Hepatocyte (in vitro differentiated cells): ENCODE measurements at regions not wholly inside any gene's neighbourhood (a gene's known extent, or its start where the extent isn't known, plus 50 kb on each side); places are given as distances from the start of the nearest gene placed in this dataset.
A peak's percentile ranks its signal among the peaks of the same experiment; 100 is the strongest.

ENCODE experiments used
- DNase-seq: peaks from one replicate; pipeline ENCODE4 v3.0.0-alpha.2; 2016; ENCODE audit warnings: low spot score
- H2AFZ ChIP-seq: fragments of 200-600 bp; sonication (generic); 2 replicates; pipeline ENCODE4 v1.6.0; 2016; ENCODE audit warnings: antibody characterized with exemption, mild to moderate bottlenecking
- H3K27ac ChIP-seq: fragments of 200-600 bp; sonication (generic); 2 replicates; pipeline ENCODE4 v1.5.1; 2016; ENCODE audit warnings: mild to moderate bottlenecking
- H3K27me3 ChIP-seq: fragments of 200-600 bp; sonication (generic); 2 replicates; pipeline ENCODE4 v1.6.1; 2016
- H3K36me3 ChIP-seq: fragments of 200-600 bp; sonication (generic); replicated peaks from 2 replicates; pipeline ENCODE4 v1.5.1; 2016; ENCODE audit warnings: low read depth; ENCODE audit not compliant: insufficient read depth
- H3K4me1 ChIP-seq: fragments of 200-600 bp; sonication (generic); 2 replicates; pipeline ENCODE4 v1.5.1; 2016; ENCODE audit warnings: mild to moderate bottlenecking, moderate library complexity; ENCODE audit not compliant: insufficient read depth
- H3K4me2 ChIP-seq: fragments of 200-600 bp; sonication (generic); 2 replicates; pipeline ENCODE4 v1.6.0; 2016
- H3K4me3 ChIP-seq: fragments of 200-600 bp; sonication (generic); 2 replicates; pipeline ENCODE4 v1.5.1; 2016; ENCODE audit warnings: mild to moderate bottlenecking
- H3K79me2 ChIP-seq: fragments of 200-600 bp; sonication (generic); 2 replicates; pipeline ENCODE4 v1.6.0; 2017; ENCODE audit warnings: mild to moderate bottlenecking
- H3K9me2 ChIP-seq: fragments of 200-600 bp; sonication (generic); replicated peaks from 2 replicates; pipeline ENCODE4 v1.6.0; 2017; ENCODE audit warnings: mild to moderate bottlenecking; ENCODE audit not compliant: insufficient read depth
- H3K9me3 ChIP-seq: fragments of 200-600 bp; sonication (generic); 2 replicates; pipeline ENCODE4 v1.5.1; 2016; ENCODE audit warnings: low read depth, mild to moderate bottlenecking
- H4K20me1 ChIP-seq: fragments of 200-600 bp; sonication (generic); 2 replicates; pipeline ENCODE4 v1.6.0; 2016; ENCODE audit warnings: mild to moderate bottlenecking; ENCODE audit not compliant: insufficient read depth, poor library complexity, severe bottlenecking
- EZH2 ChIP-seq: fragments of 200-600 bp; sonication (generic); IDR thresholded peaks from 2 replicates; pipeline ENCODE4 v1.6.1; 2016; ENCODE audit warnings: antibody characterized with exemption, mild to moderate bottlenecking, borderline replicate concordance
- EZH2phosphoT487 ChIP-seq: fragments of 200-600 bp; sonication (generic); IDR thresholded peaks from one replicate; pipeline ENCODE4 v1.6.1; 2018; ENCODE audit warnings: antibody characterized with exemption, mild to moderate bottlenecking, low read depth, moderate library complexity; ENCODE audit not compliant: unreplicated experiment, severe bottlenecking
- WGBS: methylation state at CpG from one replicate; pipeline ENCODE4 v1.1.6; 2016; ENCODE audit warnings: low lambda C conversion rate; ENCODE audit errors: missing lambda C conversion rate; 5-methylcytosine and 5-hydroxymethylcytosine counted together
- TF ChIP-seq, protein P1 (sequence below): fragments of 200-600 bp; sonication (generic); IDR thresholded peaks from 2 replicates; pipeline ENCODE4 v1.5.1; 2016; ENCODE audit warnings: antibody characterized with exemption, mild to moderate bottlenecking; ENCODE audit not compliant: poor library complexity

DNA sequence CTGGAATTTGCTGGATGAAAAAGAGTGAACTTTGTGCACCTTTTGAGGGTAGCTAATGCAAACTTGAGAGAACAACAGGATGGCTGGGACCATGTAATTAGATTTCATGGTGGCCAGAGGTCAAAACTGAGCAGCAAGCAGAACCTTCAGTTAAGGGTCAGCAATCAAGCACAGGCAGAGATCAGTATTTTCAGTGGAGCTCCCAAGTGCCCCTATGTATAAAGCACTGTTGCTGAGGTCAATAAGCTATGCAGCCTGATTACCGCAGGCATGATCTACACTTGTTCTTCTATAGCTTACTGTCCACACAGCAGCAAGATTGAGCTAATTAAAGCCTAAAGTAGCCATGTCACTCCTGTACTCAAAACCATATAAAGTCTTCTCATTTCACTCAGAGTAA is 62.1 kb upstream of the TMC1 start:
- Histone ChIP-seq H3K79me2 (no peaks in the 10 kb centered on the region), H3K4me2 (no peak overlapping the region), H3K36me3 (no peaks in the 10 kb centered on the region), H3K4me3 (no peak overlapping the region), H3K27ac (peak overlapping the region; percentile 79), H3K27me3 (no peaks in the 10 kb centered on the region), H3K9me3 (no peaks in the 10 kb centered on the region), H4K20me1 (no peaks in the 10 kb centered on the region), H3K4me1 (peaks cover 26% of the 10 kb centered on the region), H2AFZ (no peak overlapping the region), H3K9me2 (no peaks in the 10 kb centered on the region)
- WGBS = 94% methylated on average over 1 of the region's 1 CpG
- TF ChIP-seq EZH2 = no peak
- no peak for TF ChIP-seq EZH2phosphoT487
- TF ChIP-seq, protein P1, sequence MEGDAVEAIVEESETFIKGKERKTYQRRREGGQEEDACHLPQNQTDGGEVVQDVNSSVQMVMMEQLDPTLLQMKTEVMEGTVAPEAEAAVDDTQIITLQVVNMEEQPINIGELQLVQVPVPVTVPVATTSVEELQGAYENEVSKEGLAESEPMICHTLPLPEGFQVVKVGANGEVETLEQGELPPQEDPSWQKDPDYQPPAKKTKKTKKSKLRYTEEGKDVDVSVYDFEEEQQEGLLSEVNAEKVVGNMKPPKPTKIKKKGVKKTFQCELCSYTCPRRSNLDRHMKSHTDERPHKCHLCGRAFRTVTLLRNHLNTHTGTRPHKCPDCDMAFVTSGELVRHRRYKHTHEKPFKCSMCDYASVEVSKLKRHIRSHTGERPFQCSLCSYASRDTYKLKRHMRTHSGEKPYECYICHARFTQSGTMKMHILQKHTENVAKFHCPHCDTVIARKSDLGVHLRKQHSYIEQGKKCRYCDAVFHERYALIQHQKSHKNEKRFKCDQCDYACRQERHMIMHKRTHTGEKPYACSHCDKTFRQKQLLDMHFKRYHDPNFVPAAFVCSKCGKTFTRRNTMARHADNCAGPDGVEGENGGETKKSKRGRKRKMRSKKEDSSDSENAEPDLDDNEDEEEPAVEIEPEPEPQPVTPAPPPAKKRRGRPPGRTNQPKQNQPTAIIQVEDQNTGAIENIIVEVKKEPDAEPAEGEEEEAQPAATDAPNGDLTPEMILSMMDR = no peak
- no peak for DNase-seq

DNA sequence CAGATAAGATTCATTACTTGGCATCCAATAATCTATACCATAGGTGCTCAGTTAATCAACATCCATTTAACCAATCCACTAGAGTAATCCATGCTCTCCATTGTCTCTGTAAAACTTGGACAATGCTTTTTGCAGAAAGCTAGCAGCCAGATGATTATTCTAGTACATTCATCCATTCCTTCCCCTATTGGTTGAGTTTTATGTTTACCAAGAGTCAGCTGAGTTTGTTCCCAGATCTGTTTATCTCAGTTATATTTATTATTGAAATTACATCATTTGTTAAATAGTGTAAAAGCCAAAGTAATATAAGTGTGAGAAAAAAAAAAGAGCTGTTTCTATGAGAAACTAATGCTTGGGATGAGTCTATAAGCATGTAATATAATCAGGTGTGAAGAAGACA is 63.3 kb upstream of the TMC1 start:
- Histone ChIP-seq H3K9me3 (no peaks in the 10 kb centered on the region), H3K27ac (no peak overlapping the region), H3K79me2 (no peaks in the 10 kb centered on the region), H3K9me2 (no peaks in the 10 kb centered on the region), H3K4me2 (no peak overlapping the region), H2AFZ (no peak overlapping the region), H3K36me3 (no peaks in the 10 kb centered on the region), H3K27me3 (no peaks in the 10 kb centered on the region), H3K4me3 (no peak overlapping the region), H3K4me1 (peaks cover 26% of the 10 kb centered on the region), H4K20me1 (no peaks in the 10 kb centered on the region)
- no peak for DNase-seq
- TF ChIP-seq EZH2 (no peak), EZH2phosphoT487 (no peak)
- TF ChIP-seq, protein P1 = no peak

DNA sequence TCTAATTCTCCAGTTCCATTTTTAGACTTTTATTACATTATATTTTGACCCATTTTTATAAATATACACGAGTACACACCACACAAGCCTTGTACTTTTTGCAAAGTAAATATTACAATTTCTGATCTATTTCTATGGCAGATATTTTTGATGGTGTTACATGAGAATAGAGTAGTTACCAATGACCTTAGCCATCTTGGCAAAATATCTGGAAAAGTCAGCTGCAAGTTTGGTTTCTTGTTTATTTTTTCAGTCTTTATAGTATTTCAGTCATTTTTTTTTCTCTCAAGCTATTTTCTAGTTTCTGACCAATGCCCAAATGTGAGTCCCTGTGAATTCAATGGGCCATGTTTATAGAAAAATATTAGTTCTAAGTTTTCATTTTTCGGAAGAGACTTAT is 64.0 kb upstream of the TMC1 start:
- Histone ChIP-seq H4K20me1 (no peaks in the 10 kb centered on the region), H3K4me2 (no peak overlapping the region), H3K4me1 (peaks cover 26% of the 10 kb centered on the region), H2AFZ (no peak overlapping the region), H3K27me3 (no peaks in the 10 kb centered on the region), H3K27ac (no peak overlapping the region), H3K9me3 (no peaks in the 10 kb centered on the region), H3K36me3 (no peaks in the 10 kb centered on the region), H3K4me3 (no peak overlapping the region), H3K79me2 (no peaks in the 10 kb centered on the region), H3K9me2 (no peaks in the 10 kb centered on the region)
- TF ChIP-seq EZH2phosphoT487 = no peak
- TF ChIP-seq EZH2 = no peak
- TF ChIP-seq, protein P1 = no peak
- WGBS = 89% methylated on average over 2 of the region's 2 CpGs
- no peak for DNase-seq

DNA sequence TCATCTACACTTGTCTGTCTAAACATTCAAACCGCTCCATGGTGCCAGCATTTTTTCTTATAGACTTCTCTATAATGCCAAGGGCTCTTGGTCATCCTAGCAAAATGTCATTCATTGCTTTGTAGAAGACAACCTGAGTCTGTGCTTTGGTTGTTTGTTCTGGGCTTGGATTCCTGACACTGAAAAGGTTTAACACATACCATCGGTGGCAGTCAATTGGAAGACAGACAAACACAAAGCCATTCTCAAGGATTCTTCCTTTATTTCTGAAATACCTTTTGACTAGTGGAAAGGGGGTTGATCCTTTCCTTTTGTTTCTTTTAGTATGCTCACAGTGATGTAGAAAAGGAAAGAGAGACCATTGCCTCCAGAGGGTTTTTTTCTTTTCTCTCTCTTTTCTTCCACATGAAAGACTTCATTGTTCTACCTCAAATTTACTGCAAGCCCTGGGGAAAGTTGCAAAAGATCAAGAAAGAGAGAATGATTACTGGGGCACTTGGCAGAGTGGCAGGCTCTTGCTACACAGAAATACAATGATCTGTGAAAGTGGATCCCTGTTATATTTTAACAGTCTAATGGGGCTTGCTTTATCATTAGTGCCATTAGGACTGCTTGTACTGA is 66.4 kb upstream of the TMC1 start:
- H3K4me1 ChIP-seq = peaks cover 17% of the 10 kb centered on the region
- DNase-seq = no peak
- WGBS = 46% methylated on average over 2 of the region's 2 CpGs

More for the DNA sequence above, 66.4 kb upstream of the TMC1 start:
- H3K9me2 ChIP-seq = no peaks in the 10 kb centered on the region
- no peaks in the 10 kb centered on the region for H4K20me1 ChIP-seq
- H3K79me2 ChIP-seq = no peaks in the 10 kb centered on the region
- H3K4me3 ChIP-seq = no peak overlapping the region
- TF ChIP-seq EZH2phosphoT487 (no peak), EZH2 (no peak)
- TF ChIP-seq, protein P1 = no peak
- peak overlapping the region; percentile 43 for H3K4me2 ChIP-seq
- H3K27me3 ChIP-seq = no peaks in the 10 kb centered on the region
- H3K27ac ChIP-seq = peak overlapping the region; percentile 55
- no peaks in the 10 kb centered on the region for H3K36me3 ChIP-seq
- no peaks in the 10 kb centered on the region for H3K9me3 ChIP-seq
- no peak overlapping the region for H2AFZ ChIP-seq
